WTC11 (cell line): ENCODE measurements at regions not wholly inside any gene's neighbourhood (a gene's known extent, or its start where the extent isn't known, plus 50 kb on each side); places are given as distances from the start of the nearest gene placed in this dataset.

Experiments used
- ARID4B ChIP-seq: sonication (generic); formaldehyde crosslinking; IDR thresholded peaks from 2 replicates; pipeline ENCODE4 v1.8.0; 2023; ENCODE audit warnings: missing genetic modification reagents, mild to moderate bottlenecking, borderline replicate concordance
- ATF1 ChIP-seq: sonication (generic); formaldehyde crosslinking; IDR thresholded peaks from 2 replicates; pipeline ENCODE4 v1.8.1; 2023; ENCODE audit warnings: mild to moderate bottlenecking, moderate library complexity, missing genetic modification reagents
- CREB1 ChIP-seq: sonication (generic); formaldehyde crosslinking; IDR thresholded peaks from 2 replicates; pipeline ENCODE4 v1.8.0; 2023; ENCODE audit warnings: mild to moderate bottlenecking, missing genetic modification reagents
- CTCF ChIP-seq: fragments of 200-600 bp; IDR thresholded peaks from 2 replicates; pipeline ENCODE4 v1.8.0; 2022; ENCODE audit warnings: antibody characterized with exemption
- USF2 ChIP-seq: sonication (generic); formaldehyde crosslinking; IDR thresholded peaks from 2 replicates; pipeline ENCODE4 v1.8.1; 2023; ENCODE audit warnings: mild to moderate bottlenecking, missing genetic modification reagents, moderate library complexity
- ZNF263 ChIP-seq: sonication (generic); formaldehyde crosslinking; IDR thresholded peaks from 2 replicates; pipeline ENCODE4 v1.8.1; 2022; ENCODE audit warnings: low read depth, mild to moderate bottlenecking, moderate library complexity, missing genetic modification reagents
- TF ChIP-seq, protein P1 (sequence below): sonication (generic); formaldehyde crosslinking; IDR thresholded peaks from 2 replicates; pipeline ENCODE4 v1.8.0; 2022; ENCODE audit warnings: mild to moderate bottlenecking, missing genetic modification reagents
- TF ChIP-seq, protein P2 (sequence below): sonication (generic); formaldehyde crosslinking; IDR thresholded peaks from 2 replicates; pipeline ENCODE4 v1.8.1; 2022; ENCODE audit warnings: missing genetic modification reagents, borderline replicate concordance

GRCh38 chr3:13159890-13160289 lies 86.7 kb upstream of the IQSEC1 start:
- no peak for TF ChIP-seq ARID4B (CRISPR knock-in tag)
- TF ChIP-seq ZNF263 = no peak
- no peak for TF ChIP-seq CTCF
- TF ChIP-seq, protein P1, sequence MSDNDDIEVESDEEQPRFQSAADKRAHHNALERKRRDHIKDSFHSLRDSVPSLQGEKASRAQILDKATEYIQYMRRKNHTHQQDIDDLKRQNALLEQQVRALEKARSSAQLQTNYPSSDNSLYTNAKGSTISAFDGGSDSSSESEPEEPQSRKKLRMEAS (CRISPR knock-in tag) = no peak
- no peak for TF ChIP-seq ATF1 (CRISPR knock-in tag)
- TF ChIP-seq CREB1 (CRISPR knock-in tag) = no peak
- TF ChIP-seq, protein P2, sequence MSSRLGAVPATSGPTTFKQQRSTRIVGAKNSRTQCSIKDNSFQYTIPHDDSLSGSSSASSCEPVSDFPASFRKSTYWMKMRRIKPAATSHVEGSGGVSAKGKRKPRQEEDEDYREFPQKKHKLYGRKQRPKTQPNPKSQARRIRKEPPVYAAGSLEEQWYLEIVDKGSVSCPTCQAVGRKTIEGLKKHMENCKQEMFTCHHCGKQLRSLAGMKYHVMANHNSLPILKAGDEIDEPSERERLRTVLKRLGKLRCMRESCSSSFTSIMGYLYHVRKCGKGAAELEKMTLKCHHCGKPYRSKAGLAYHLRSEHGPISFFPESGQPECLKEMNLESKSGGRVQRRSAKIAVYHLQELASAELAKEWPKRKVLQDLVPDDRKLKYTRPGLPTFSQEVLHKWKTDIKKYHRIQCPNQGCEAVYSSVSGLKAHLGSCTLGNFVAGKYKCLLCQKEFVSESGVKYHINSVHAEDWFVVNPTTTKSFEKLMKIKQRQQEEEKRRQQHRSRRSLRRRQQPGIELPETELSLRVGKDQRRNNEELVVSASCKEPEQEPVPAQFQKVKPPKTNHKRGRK = no peak
- TF ChIP-seq USF2 (CRISPR knock-in tag) = no peak
